ENCODE measurements at regions not wholly inside any gene's neighbourhood (a gene's known extent, or its start where the extent isn't known, plus 50 kb on each side); places are given as distances from the start of the nearest gene placed in this dataset.
A peak's percentile ranks its signal among the peaks of the same experiment; 100 is the strongest.
"Not testable (repeated sequence)": the region's sequence is repeated elsewhere in the genome, so short reads cannot be mapped to it uniquely, and the experiment has no call there.

GRCh38 chr3:176341963-176342362, 855.3 kb downstream of the TBL1XR1 start:
- no peak for DNase-seq (ENCODE audit: insufficient read length, low spot score)
- no peak for FAIRE-seq
- TF ChIP-seq POLR2A (IDR thresholded peaks at IDR 0.05; ENCODE audit: low read depth, low read length), result no peak

GRCh38 chr3:176328666-176329065, 868.6 kb downstream of the TBL1XR1 start:
- no peak for DNase-seq (ENCODE audit: insufficient read length, low spot score)
- TF ChIP-seq POLR2A (IDR thresholded peaks at IDR 0.05; ENCODE audit: low read depth, low read length), result no peak
- FAIRE-seq, result no peak

- no peak for FAIRE-seq
Observed at GRCh38 chr3:176328198-176328597, 869.1 kb downstream of the TBL1XR1 start.

GRCh38 chr3:176326894-176327490, 870.3 kb downstream of the TBL1XR1 start:
- DNase-seq (ENCODE audit: insufficient read length, low spot score); FAIRE-seq: not testable (repeated sequence)

More at GRCh38 chr3:176328198-176328597, 869.1 kb downstream of the TBL1XR1 start:
- TF ChIP-seq POLR2A (IDR thresholded peaks at IDR 0.05; ENCODE audit: low read depth, low read length), result no peak
- DNase-seq (ENCODE audit: insufficient read length, low spot score), result no peak

GRCh38 chr3:176321532-176321931, 875.8 kb downstream of the TBL1XR1 start:
- not testable (repeated sequence) for DNase-seq (ENCODE audit: insufficient read length, low spot score); FAIRE-seq

GRCh38 chr3:176321099-176321498, 876.2 kb downstream of the TBL1XR1 start:
- no peak for FAIRE-seq
- TF ChIP-seq POLR2A (IDR thresholded peaks at IDR 0.05; ENCODE audit: low read depth, low read length), result no peak
- no peak for DNase-seq (ENCODE audit: insufficient read length, low spot score)

- FAIRE-seq, result no peak
- no peak for DNase-seq (ENCODE audit: insufficient read length, low spot score)
- no peak for TF ChIP-seq POLR2A (IDR thresholded peaks at IDR 0.05; ENCODE audit: low read depth, low read length)
Observed at GRCh38 chr3:176313426-176313825, 883.9 kb downstream of the TBL1XR1 start.

GRCh38 chr3:176310641-176311040, 886.6 kb downstream of the TBL1XR1 start:
- FAIRE-seq (no peak), DNase-seq (ENCODE audit: insufficient read length, low spot score) (no peak)
- no peak for TF ChIP-seq POLR2A (IDR thresholded peaks at IDR 0.05; ENCODE audit: low read depth, low read length)

GRCh38 chr3:176302271-176302670, 895.0 kb downstream of the TBL1XR1 start:
- FAIRE-seq (no peak), DNase-seq (ENCODE audit: insufficient read length, low spot score) (no peak)
- TF ChIP-seq POLR2A (IDR thresholded peaks at IDR 0.05; ENCODE audit: low read depth, low read length), result no peak

- TF ChIP-seq POLR2A (IDR thresholded peaks at IDR 0.05; ENCODE audit: low read depth, low read length), result no peak
- no peak for FAIRE-seq
- no peak for DNase-seq (ENCODE audit: insufficient read length, low spot score)
Observed at GRCh38 chr3:176296066-176296597, 901.1 kb downstream of the TBL1XR1 start.

- FAIRE-seq (no peak), DNase-seq (ENCODE audit: insufficient read length, low spot score) (no peak)
- no peak for TF ChIP-seq POLR2A (IDR thresholded peaks at IDR 0.05; ENCODE audit: low read depth, low read length)
Observed at GRCh38 chr3:176293276-176293675, 904.0 kb downstream of the TBL1XR1 start.

GRCh38 chr3:176286476-176287085, 910.7 kb downstream of the TBL1XR1 start:
- DNase-seq (ENCODE audit: insufficient read length, low spot score) (no peak), FAIRE-seq (peak; percentile 30)
- no peak for TF ChIP-seq POLR2A (IDR thresholded peaks at IDR 0.05; ENCODE audit: low read depth, low read length)

- DNase-seq (ENCODE audit: insufficient read length, low spot score) (no peak), FAIRE-seq (no peak)
- TF ChIP-seq POLR2A (IDR thresholded peaks at IDR 0.05; ENCODE audit: low read depth, low read length), result no peak
Observed at GRCh38 chr3:176275538-176275937, 921.7 kb downstream of the TBL1XR1 start.

- TF ChIP-seq POLR2A (IDR thresholded peaks at IDR 0.05; ENCODE audit: low read depth, low read length), result no peak
- DNase-seq (ENCODE audit: insufficient read length, low spot score) (no peak), FAIRE-seq (no peak)
Observed at GRCh38 chr3:176275113-176275512, 922.2 kb downstream of the TBL1XR1 start.

- FAIRE-seq, result no peak
Observed at GRCh38 chr3:176274161-176274560, 923.1 kb downstream of the TBL1XR1 start.

More at GRCh38 chr3:176274161-176274560, 923.1 kb downstream of the TBL1XR1 start:
- no peak for DNase-seq (ENCODE audit: insufficient read length, low spot score)
- no peak for TF ChIP-seq POLR2A (IDR thresholded peaks at IDR 0.05; ENCODE audit: low read depth, low read length)

Measured in H54 (cell line).